GM18502 (cell line): ENCODE measurements at regions not wholly inside any gene's neighbourhood (a gene's known extent, or its start where the extent isn't known, plus 50 kb on each side); places are given as distances from the start of the nearest gene placed in this dataset.
"Not testable (repeated sequence)": the region's sequence is repeated elsewhere in the genome, so short reads cannot be mapped to it uniquely, and the experiment has no call there.

ENCODE experiments used
- ATAC-seq: cut with Tn5 transposase; IDR thresholded peaks from one replicate; pipeline ENCODE4 v1.9.1; 2021; ENCODE audit warnings: mild to moderate bottlenecking; ENCODE audit not compliant: unreplicated experiment, poor library complexity

DNA sequence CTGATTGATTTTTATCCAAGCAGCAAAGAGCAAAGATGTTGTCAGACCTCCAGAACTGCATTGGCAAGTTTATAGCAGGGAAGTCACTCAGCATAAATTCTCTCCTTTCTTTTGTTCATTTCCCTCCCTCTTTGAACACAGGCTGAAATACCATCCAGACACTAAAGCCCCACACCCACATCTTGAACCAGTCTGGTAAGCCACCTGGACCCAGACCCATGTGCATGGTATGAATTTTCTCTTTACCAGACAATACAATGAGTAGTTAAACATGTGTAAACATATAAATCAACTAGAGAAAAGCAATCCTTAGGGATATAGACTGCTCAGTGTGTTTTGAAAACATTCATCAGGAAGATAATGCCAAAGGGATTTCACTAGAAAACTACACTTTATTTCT is 488.3 kb upstream of the FLRT2 start:
- no peak for ATAC-seq

DNA sequence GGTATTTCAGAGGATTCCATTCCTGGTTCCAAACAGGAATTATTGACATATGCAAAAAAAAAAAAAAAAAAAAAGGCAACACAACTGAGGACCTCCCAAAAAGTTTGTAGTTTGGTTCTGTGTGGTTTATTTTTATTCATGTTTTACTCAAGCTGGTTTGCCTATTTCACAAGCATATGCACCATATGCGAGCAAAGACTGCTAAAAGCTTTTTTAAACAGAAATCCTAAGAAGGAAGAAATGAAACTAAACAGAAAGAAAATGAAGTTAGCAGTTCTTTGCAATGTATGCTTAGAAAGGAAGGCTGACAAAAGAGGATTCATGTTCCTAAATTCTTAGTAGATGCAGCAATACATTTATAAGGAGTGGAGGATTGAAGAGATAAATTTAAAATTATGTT is 487.6 kb upstream of the FLRT2 start:
- no peak for ATAC-seq

DNA sequence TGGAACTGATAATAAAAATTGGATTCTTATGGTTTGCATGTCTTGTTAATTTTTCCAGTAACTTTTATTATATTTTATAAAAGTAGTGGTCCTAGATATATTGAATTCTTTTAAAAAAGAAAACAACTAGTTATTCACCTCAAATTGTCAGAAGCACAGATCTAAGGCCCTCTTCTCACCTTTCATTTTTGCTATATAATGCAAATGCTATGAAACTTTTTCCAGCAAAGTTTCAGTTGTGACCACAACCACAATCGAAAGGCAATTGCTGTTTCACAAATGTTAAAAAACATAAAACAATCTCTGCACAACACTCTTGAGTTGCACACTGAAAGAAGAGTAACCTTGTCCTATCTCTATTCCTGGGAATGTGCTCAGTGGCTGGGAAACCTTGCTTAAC is 479.8 kb upstream of the FLRT2 start:
- no peak for ATAC-seq

DNA sequence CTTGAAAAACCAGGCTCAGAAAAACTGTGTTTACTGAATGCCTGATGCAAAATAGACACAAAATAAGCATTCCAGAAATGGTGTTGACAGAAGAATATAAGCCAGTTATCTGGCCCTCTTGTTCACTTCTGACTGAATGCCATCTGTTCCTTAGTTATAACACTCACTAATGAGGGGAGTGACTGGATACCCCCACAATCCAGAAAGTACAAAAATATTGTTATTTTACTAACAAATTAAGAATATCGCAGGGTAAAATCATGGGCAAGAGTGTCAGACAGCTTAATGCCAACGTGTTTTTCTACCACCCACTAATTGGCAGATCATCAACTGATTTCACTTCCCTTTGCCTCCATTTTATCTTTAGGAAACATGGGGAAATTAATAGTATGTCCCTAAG is 477.3 kb upstream of the FLRT2 start:
- ATAC-seq = no peak

DNA sequence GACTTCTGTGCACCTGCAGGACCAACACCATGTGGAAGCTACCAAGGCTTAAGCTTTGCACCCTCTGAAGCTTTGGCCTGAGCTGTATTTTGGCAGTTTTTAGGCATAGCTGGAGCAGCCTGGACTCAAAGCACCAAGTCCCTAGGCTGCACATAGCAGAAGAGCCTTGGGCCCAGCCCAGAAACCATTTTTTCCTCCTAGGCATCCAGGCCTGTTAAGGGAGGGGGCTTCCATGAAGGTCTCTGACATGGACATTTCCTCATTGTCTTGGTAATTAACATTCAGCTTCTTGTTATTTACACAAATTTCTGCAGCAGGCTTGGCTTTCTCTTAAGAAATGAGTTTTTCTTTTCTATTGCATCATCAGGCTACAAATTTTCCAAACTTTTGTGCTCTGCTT is 475.8 kb upstream of the FLRT2 start:
- no peak for ATAC-seq

DNA sequence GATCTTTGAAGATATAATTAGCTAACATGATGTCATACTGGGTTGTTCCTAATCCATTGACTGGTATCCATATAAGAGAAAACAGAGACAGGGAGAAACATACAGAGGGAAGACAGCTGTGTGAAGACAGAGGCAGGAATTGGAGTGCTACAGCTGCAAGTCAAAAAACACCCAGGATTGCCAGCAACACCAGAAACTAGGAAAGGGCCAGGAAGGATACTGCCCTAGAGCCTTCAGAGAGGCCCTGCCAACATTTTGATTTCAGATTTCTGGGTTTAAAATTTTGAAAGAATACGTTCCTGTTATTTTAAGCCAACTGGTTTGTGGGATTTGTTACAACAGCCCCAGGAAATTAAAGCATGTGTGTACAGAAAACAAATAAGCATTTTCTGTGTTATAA is 473.7 kb upstream of the FLRT2 start:
- no peak for ATAC-seq

DNA sequence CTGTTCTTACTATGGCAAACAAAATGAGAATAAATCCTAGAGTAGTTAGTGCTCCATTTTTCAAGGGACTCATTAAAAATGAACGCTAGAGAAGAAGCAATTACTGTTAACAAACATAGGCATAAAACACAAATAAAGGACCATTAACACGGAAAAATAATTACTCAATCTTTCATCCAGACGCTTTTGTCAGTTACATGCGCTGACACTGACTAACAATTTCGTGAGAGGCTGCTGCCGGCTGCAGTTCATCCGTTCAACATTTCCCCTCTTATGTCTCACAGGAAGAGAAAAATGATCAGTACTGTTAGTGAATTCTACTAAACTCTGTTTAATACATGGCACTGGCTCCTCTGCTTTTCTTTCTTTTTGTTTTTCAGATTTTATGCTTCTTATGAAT is 472.7 kb upstream of the FLRT2 start:
- ATAC-seq = no peak

DNA sequence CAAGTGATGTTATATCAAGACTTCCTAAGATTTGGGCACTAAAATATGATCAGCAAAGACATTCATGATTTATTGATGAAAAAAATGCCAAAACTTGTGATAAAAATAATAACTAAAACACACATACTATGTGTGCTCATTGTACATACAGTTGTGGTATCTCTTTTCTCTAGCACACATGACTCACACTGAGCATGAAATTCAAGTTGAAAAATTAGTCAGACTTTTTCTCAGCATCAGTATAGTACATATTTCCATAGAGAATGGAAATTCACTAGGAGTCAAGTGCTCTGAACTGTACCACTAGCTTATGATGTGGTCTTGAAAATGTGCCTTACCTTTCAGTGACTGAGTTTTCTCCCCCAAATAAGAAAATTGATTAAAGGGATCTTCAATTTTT is 471.8 kb upstream of the FLRT2 start:
- no peak for ATAC-seq

DNA sequence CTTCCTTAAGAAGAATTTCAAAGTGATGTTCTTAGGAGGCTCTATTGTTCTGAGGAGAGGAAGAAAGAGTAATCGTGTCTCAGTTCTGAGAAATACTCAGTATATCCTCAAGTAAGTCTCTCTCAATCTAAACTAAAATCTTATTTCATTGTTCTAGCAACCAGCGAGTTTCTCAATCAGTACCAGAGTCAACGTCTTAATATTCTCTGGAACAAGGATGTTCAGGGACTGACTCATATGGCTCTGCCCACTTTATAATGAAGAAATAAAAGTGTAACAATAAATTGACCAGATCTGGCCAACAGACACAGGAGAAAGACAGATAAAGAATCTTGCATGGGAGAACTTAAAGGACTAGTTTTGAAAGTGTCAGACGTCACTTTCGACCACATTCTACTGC is 469.8 kb upstream of the FLRT2 start:
- ATAC-seq = no peak

DNA sequence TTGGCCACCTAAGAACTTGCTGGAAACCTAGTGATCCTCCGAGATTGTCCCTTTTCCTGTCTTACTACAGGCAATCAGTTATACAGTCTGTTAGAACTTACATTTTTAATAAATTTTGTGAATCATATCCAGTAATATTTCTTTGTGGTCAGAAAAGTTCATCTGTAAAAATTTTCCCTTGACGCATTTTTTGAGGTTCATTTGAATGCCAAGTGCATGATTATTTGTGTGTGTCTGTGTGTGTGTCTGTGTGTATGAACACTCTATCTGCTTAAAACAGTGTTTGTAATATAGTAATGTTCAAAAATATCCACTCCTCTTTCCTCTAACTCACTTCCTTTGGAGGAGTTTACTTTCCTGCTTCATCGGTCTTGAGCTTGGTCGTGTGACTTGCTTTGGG is 468.7 kb upstream of the FLRT2 start:
- no peak for ATAC-seq

DNA sequence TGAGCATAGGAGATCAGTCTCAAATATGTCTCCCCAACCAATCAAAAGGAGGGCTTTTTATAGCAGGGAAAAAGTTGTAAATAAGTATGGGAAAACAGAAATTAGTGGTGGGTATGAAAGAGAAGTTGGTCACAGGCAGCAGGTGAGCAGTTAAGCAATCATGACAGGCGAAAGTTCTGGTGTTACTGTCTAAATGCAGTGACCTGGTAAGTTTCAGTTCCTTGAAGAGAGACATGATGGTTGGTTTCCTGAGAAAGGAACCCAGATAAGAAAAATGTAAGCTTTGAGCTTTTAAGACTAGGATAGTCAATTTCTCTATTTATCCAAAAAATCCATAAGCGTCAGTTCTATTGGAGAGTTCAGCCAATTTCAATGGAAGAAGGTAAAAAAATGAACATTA is 466.2 kb upstream of the FLRT2 start:
- ATAC-seq = no peak

DNA sequence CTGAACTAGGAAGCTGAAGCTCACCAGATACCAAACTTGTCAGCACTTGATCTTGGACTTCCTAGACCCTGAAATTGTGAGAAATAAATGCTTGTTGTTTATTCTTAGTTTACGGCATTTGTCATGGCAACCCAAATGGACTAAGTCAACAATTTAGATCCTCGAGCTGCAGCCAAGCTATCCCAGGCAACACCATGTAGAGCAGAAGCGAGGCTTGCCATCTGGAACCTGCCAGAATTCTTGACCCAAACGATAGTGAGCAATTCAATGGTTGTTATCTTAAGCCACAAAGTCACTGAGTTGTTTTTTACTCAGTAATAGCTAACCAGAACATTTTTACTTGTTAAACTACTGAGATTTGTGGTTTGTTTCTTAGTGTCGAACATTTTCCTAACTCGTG is 458.5 kb upstream of the FLRT2 start:
- ATAC-seq = no peak

DNA sequence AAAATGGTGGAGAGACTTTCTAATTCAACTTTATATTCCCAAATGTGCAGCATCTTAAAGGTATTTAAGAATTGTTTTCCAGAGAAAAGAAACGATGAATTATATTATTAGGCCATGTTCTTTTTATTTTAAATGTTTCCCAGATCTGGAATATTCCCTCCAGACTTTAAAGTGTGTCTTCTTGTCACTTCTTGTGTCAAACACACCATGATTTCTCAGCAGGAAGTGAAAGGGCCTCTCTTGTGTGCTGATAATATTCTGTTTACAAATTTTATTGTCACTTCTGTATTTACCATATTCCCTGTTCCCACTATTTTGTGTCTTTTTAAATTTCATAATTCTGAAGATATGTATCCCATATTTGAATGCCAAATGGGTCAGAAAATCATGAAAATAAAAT is 455.0 kb upstream of the FLRT2 start:
- no peak for ATAC-seq

DNA sequence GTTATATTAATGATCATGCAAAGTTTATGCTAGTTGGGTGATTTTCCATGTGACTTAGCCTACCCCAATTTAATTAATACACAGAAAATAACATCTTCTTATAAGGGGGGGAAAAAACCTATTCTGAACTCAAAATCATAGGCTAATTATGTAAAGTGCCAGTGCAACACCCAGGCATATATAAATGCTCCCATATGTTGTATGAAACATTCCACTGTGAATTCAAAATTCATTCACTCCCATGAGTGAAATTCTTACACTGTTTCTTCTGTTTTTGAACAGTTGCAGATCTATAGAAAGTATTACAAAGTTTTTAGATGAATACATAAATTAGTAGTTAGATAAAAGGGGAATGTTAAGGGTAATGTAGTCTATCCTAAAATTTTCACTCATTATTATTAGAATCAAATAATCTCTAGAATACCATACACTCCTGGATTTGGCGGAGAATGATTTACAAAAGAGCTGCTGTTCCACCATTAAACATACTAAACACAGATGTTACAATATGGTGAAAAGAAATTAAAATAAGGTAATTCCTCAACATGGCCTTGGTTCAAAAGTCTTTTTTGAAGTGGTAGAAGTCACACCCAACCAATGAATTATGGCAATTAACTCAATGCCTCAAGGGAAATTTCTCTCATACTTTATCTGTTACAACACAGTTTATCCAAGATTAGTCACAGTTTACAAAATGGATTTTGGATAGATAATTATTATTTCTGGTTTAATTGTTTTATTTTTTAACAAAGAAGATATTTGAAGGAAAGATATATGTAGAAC is 454.1 kb upstream of the FLRT2 start:
- no peak for ATAC-seq

DNA sequence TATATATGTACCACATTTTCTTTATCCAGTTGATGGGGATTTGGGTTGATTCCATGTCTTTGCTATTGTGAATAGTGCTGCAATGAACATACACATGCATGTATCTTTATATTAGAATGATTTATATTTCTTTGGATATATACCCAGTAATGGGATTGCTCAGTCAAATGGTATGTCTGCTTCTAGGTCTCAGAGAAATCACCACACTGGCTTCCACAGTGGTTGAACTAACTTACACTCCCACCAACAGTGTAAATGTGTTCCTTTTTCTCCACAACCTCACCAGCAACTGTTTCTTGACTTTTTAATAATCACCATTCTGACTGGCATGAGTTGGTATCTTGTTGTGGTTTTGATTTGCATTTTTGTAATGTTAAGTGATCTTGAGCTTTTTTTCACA is 452.2 kb upstream of the FLRT2 start:
- not testable (repeated sequence) for ATAC-seq

DNA sequence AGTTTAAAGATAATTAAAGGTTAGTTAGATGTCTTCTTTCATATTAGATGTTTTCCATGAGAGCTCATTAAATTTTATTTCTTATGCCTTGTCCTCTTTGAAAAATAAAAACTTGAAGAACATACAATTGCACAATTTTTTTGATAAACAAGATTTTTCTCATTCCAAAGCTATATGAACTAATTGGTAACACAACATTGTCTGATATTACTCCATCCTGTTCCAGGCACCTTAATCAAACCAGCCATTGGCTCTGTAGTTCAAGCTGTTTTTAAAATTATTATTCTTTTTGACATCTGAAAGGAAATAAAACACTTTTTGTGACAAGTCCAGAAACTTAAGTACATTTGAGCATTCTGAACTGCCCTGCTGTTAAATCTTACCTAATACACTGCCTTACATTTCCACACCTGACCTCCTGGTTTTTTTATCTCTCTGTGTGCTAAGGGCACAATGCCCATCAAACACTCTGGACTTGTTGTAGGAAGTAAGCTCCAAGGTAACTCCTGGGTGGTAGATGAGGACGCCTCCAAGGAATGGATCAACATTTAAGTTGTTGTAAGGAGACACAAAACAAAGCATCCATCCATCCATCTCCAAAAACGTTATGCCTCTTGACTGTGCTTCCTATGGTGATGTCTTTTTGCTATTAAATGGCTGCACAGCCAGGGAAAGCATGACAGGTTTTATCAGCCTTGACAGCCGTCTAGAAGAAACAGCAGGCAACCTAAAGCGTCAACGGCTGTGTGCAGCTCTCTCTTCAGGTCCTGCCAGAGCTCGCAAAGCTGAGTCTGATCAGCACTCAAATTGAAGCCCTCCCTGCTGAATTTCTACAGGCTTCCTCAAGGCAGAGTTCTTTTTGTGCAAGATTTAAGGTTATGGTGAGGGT is 449.9 kb upstream of the FLRT2 start:
- ATAC-seq = no peak

DNA sequence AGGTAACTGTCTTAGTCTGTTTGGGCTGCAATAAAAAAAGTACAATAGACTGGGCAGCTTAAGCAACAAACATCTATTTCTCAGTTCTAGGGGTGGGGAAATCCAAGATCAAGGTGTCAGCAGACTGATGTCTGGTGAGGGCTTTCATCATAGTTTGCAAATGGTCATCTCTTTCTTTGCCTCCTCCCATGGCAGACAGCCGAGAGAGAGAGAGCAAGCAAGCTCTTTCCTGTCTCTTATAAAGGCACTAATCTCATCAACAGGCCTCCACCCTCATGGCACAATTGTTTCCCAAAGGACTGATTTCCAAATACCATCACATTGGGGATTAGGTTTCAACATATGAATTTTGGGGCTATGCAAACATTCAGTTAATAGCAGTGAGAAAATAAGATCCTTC is 445.6 kb upstream of the FLRT2 start:
- no peak for ATAC-seq

DNA sequence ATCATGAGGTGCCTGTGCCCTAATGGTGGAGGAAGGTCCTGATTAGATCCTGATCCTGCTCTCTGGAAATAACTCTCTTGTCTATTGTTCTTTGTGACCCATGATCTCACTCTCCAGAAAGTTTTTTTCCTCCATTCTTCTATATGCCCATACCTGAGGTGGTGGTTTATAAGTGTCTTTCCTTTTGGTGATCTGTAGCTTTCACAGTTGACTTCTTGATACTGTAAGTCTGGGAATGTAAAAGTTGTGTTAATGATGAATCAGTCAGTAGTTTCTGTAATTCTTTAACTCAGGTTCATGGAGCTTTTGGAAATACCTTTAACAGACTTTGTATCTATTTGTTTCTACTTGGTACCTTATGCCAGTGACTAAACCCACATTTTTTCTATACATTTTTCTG is 444.0 kb upstream of the FLRT2 start:
- ATAC-seq = no peak

DNA sequence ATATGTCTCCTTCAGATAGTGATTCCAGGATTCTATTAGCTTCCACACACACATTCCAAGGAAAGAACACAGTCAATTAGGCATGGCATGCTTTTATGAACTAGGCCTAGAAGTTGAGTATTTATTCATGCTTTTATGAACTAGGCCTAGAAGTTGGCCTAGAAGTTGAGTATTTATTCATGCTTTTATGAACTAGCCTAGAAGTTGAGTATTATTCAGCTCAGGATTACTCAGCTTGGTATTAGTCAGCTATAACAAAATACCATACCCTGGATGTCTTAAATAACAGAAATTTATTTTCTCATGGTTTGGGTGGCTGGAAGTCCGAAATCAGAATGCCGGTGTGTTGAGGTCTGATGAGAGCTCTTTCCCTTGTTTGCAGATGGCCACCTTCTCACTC is 442.7 kb upstream of the FLRT2 start:
- no peak for ATAC-seq

DNA sequence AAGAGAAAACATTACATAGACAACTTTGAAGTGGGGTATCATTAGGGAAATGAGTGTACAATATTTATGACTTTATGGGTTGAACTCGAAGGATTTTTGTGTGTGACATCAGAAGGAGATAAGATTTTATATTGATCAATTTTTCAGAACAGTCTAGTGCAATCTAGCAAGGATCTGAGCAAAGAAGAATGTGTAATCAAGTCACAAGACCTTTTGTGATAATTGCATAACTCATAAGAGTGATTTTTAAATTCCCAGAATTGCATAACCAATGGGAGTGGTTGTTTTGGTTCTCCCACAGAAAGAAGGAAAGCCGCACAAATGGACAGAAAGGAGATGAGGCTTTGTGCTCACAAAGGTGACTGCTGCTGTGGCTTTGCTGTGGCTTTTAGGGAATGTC is 441.8 kb upstream of the FLRT2 start:
- ATAC-seq = no peak

DNA sequence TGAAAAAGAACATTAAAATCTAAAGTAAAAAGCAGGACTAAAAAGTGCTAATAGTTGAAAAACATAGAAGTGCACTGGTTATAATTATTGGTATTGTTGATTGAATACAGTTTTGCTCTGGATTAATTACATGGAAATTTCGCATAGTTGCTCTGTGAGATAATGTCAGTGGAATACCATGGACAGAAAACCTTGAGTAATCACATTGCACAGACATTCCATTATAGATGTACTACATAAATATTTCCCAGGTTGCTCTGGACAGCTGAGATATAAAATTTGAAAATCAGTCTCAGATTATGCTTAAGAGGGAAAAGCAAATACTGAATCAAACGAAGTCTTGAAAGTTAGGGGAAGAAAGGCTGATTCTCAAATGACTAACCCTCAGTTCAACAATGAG is 439.3 kb upstream of the FLRT2 start:
- no peak for ATAC-seq
